GM12892 (cell line): ENCODE measurements at regions not wholly inside any gene's neighbourhood (a gene's known extent, or its start where the extent isn't known, plus 50 kb on each side); places are given as distances from the start of the nearest gene placed in this dataset.

Experiments
- DNase-seq: peaks from one replicate; pipeline ENCODE4 v3.0.0; 2011; ENCODE audit not compliant: insufficient read length
- FAIRE-seq: peaks from 2 replicates; lab custom pipeline; 2011; peaks lifted over from hg19 to GRCh38; lab: Jason Lieb, UNC
- POLR2A ChIP-seq: IDR thresholded peaks from 2 replicates; pipeline ENCODE4 v1.6.1; 2011; ENCODE audit warnings: low read depth, low read length, control low read depth
- POLR2AphosphoS5 ChIP-seq: IDR thresholded peaks from 2 replicates; pipeline ENCODE4 v1.6.1; 2011; ENCODE audit warnings: low read depth, low read length, control low read depth
- TAF1 ChIP-seq: IDR thresholded peaks from 2 replicates; pipeline ENCODE4 v1.6.1; 2011; ENCODE audit warnings: low read depth, mild to moderate bottlenecking, control low read depth, low read length, borderline replicate concordance

- FAIRE-seq (no peak), DNase-seq (no peak)
- no peak for TF ChIP-seq POLR2A
- TF ChIP-seq POLR2AphosphoS5, result no peak
- TF ChIP-seq TAF1, result no peak
Observed at GRCh38 chr6:43964659-43965570, 162.3 kb downstream of the MRPL14 start.

- FAIRE-seq, result no peak
- TF ChIP-seq POLR2A (no peak), TAF1 (no peak), POLR2AphosphoS5 (no peak)
- no peak for DNase-seq
Observed at GRCh38 chr6:43963877-43964658, 163.2 kb downstream of the MRPL14 start.

DNA sequence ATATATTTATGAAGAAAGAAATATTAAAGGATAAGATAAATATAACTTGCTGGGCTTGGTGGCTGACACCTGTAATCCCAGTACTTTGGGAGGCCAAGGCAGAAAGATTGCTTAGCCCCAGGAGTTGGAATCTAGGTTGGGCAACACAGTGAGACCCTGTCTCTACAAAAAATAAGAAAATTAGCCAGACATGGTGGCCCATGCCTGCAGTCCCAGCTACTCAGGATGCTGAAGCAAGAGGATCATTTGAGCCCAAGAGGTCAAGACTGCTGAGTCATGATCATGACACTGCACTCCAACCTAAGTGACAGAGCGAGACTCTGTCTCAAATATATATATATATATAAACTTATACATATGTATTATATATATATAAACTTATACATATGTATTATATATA is 164.0 kb downstream of the MRPL14 start:
- DNase-seq (no peak), FAIRE-seq (no peak)
- no peak for TF ChIP-seq POLR2AphosphoS5
- no peak for TF ChIP-seq POLR2A
- TF ChIP-seq TAF1, result no peak

DNA sequence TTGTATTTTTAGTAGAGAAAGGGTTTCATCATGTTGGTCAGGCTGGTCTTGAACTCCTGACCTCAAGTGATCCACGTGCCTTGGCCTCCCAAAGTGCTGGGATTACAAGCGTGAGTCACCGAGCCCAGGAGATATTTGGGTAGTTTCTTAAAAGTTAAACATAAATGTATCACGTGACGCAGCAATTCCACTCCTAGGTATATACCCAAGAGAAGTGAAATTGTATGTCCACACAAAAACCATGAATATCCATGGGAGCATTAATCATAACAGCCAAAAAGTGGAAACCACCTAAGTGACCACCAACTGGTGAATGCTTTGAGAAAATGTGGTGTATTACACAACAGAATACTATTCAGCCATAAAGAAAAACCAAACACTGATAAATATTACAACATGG is 164.8 kb downstream of the MRPL14 start:
- DNase-seq, result no peak
- no peak for FAIRE-seq
- TF ChIP-seq POLR2AphosphoS5 (no peak), TAF1 (no peak), POLR2A (no peak)

DNA sequence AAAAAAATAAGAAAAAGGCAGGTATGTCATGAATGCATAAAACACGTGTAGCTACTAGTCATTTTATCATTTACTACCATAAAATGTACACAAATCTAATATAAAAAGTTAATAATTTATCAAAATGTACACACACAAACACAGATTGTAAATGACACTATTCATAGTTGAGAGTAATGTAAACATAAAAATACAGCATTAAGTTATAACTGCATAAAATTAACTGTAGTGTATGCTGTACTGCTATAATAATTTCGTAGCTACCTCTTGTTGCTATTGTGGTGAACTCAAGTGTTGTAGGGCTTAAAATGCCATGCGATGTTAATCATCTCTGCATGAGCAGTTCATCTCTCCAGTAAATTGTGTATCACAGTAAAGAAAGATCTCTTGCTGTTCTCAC is 170.0 kb downstream of the MRPL14 start:
- TF ChIP-seq POLR2AphosphoS5 (no peak), TAF1 (no peak), POLR2A (no peak)
- DNase-seq (no peak), FAIRE-seq (no peak)

DNA sequence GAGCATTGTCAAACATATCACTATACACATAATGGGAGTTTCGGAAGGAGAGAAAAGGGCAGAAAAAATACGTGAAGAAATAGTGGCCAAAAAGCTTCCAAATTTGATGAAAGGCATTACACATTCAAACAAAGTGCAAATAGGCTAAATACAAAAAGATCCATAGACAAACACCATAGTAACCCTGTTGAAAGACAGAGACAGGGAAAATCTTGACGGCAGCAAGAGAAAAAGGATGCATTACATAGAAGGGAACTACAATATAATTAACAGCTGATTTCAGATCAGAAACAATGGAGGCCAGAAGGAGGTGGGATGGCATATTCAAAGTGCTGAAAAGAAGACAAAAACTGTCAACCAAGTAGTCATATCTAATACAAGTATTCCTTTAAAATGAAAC is 170.8 kb downstream of the MRPL14 start:
- FAIRE-seq, result no peak

GRCh38 chr6:43954311-43955131 is 172.7 kb downstream of the MRPL14 start:
- DNase-seq (no peak), FAIRE-seq (no peak)
- no peak for TF ChIP-seq POLR2AphosphoS5
- no peak for TF ChIP-seq TAF1
- TF ChIP-seq POLR2A, result no peak

More for the DNA sequence above, 170.8 kb downstream of the MRPL14 start:
- no peak for DNase-seq
- TF ChIP-seq POLR2A (no peak), TAF1 (no peak), POLR2AphosphoS5 (no peak)

DNA sequence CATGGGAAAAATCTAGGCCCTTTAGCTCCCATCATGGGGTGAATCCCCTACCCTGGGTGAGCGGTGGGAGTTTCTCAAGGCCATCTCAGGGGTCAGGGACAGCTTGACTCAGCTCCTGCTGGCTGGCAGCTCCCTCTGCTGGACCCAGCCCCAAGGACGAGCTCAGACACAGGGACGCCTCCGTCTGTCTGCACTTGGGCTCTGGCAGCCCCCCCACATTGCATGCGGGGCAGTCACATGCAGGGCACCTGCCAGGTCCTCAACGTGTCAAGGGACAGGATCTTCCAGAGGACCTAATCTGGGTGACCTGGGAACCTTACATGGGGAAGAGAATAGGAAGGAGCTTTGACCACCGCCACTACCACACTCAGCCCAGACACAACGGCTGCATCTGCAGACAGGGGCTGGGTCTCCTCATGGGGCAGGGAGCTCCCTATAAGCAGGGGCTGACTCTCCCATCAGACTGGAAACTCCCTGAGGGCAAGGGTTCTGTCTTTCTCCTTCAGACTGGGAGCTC is 173.4 kb downstream of the MRPL14 start:
- FAIRE-seq (no peak), DNase-seq (no peak)
- TF ChIP-seq TAF1 (no peak), POLR2AphosphoS5 (no peak), POLR2A (no peak)

DNA sequence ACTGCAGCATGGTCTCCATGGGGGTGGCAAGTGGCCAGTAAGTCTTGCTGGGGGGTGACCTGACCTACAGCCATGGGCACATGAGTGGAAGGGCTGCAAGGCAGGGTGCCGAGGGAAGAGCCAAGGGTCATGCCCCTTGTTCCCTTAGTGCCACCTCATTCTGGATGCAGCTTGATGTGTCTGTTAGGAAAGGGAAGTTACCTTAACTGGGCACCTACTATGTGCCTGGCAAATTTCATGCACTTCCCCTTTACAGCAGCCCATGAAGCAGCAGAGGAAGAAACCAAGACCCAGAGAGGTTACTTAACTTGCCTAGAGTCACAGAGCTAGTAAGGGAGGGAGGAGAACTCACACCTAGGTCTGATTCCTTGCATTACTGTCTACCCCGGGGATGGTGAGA is 174.0 kb downstream of the MRPL14 start:
- TF ChIP-seq POLR2A, result no peak
- TF ChIP-seq POLR2AphosphoS5, result no peak
- TF ChIP-seq TAF1, result no peak
- FAIRE-seq (no peak), DNase-seq (no peak)

DNA sequence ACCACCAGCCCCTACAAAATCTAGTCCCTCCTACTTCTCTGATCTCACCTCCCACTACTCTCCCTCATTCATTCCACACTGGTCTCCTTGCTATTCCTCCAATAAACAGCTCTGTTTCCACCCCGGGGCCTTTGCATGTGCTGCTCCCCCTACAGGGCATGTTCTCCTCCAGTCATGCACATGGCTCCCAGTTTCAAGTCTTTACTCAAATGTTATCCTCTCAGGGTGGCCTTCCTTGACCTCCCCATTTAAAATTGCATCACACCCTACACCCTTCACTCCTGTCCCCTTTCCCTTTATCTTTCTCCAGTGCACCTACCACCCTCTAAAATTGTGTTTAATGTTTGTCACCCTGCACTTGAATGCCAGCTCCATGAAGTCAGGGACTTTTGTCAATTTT is 174.5 kb downstream of the MRPL14 start:
- no peak for TF ChIP-seq POLR2AphosphoS5
- TF ChIP-seq POLR2A, result no peak
- TF ChIP-seq TAF1, result no peak
- no peak for DNase-seq

More for the DNA sequence above, 174.5 kb downstream of the MRPL14 start:
- no peak for FAIRE-seq
